GM23338 (cell line): ENCODE measurements at regions not wholly inside any gene's neighbourhood (a gene's known extent, or its start where the extent isn't known, plus 50 kb on each side); places are given as distances from the start of the nearest gene placed in this dataset.

Experiments
- ATAC-seq: fragments of 200-7000 bp; cut with Tn5 transposase; 3 replicates; pipeline ENCODE4 v1.9.1; 2020
- DNase-seq: peaks from one replicate; pipeline ENCODE4 v3.0.0-alpha.2; 2015; ENCODE audit warnings: low spot score
- H2AFZ ChIP-seq: fragments of 200-600 bp; sonication (generic); 2 replicates; pipeline ENCODE4 v1.8.0; 2016; ENCODE audit warnings: antibody characterized with exemption, mild to moderate bottlenecking, moderate library complexity
- H3F3A ChIP-seq: fragments of 200-600 bp; sonication (generic); replicated peaks from 2 replicates; pipeline ENCODE4 v1.8.0; 2017; ENCODE audit warnings: antibody characterized with exemption, mixed run types, low read depth
- H3K27ac ChIP-seq: fragments of 200-600 bp; sonication (generic); 2 replicates; pipeline ENCODE4 v1.6.1; 2016; ENCODE audit warnings: low read depth
- H3K27me3 ChIP-seq: fragments of 200-600 bp; sonication (generic); 2 replicates; pipeline ENCODE4 v1.8.0; 2016; ENCODE audit warnings: mild to moderate bottlenecking, mixed run types, moderate library complexity; ENCODE audit not compliant: insufficient read depth
- H3K36me3 ChIP-seq: fragments of 200-600 bp; sonication (generic); 2 replicates; pipeline ENCODE4 v1.8.0; 2016; ENCODE audit warnings: mild to moderate bottlenecking; ENCODE audit not compliant: insufficient read depth
- H3K4me1 ChIP-seq: fragments of 200-600 bp; sonication (generic); 2 replicates; pipeline ENCODE4 v1.8.0; 2016; ENCODE audit warnings: mild to moderate bottlenecking, moderate library complexity; ENCODE audit not compliant: insufficient read depth
- H3K4me2 ChIP-seq: fragments of 200-600 bp; sonication (generic); 2 replicates; pipeline ENCODE4 v1.7.1; 2017; ENCODE audit warnings: mixed run types
- H3K4me3 ChIP-seq: fragments of 200-600 bp; sonication (generic); 2 replicates; pipeline ENCODE4 v1.6.1; 2016; ENCODE audit warnings: mixed run types
- H3K79me2 ChIP-seq: fragments of 200-600 bp; sonication (generic); replicated peaks from 2 replicates; pipeline ENCODE4 v1.8.0; 2017; ENCODE audit warnings: mild to moderate bottlenecking; ENCODE audit not compliant: insufficient read depth
- H3K9me2 ChIP-seq: fragments of 200-600 bp; sonication (generic); 2 replicates; pipeline ENCODE4 v1.8.0; 2017; ENCODE audit not compliant: insufficient read depth
- H4K20me1 ChIP-seq: fragments of 200-600 bp; sonication (generic); replicated peaks from 2 replicates; pipeline ENCODE4 v1.8.0; 2017; ENCODE audit warnings: mild to moderate bottlenecking; ENCODE audit not compliant: insufficient read depth
- H3K27ac Mint-ChIP-seq: 2 replicates; pipeline ENCODE4 v1.8.0; 2020; ENCODE audit warnings: inconsistent platforms, mild to moderate bottlenecking, moderate library complexity, mixed read lengths
- H3K27me3 Mint-ChIP-seq: 3 replicates; pipeline ENCODE4 v1.8.0; 2022; ENCODE audit warnings: low read depth, mild to moderate bottlenecking, moderate library complexity, mixed read lengths, inconsistent platforms; ENCODE audit not compliant: insufficient read depth, poor library complexity
- H3K36me3 Mint-ChIP-seq: 3 replicates; pipeline ENCODE4 v1.8.0; 2021; ENCODE audit warnings: low read depth, mild to moderate bottlenecking, inconsistent platforms, moderate library complexity, mixed read lengths
- H3K4me1 Mint-ChIP-seq: 3 replicates; pipeline ENCODE4 v1.8.0; 2020; ENCODE audit warnings: mild to moderate bottlenecking, inconsistent platforms, mixed read lengths
- H3K4me3 Mint-ChIP-seq: 3 replicates; pipeline ENCODE4 v1.8.0; 2021; ENCODE audit warnings: moderate library complexity, mild to moderate bottlenecking, inconsistent platforms, mixed read lengths
- H3K9me3 Mint-ChIP-seq: 3 replicates; pipeline ENCODE4 v1.8.0; 2020; ENCODE audit warnings: moderate library complexity, mild to moderate bottlenecking, inconsistent platforms, mixed read lengths
- CTCF ChIP-seq, 2 experiments: fragments of 200-600 bp in 1 of 2; sonication (generic) in 1 of 2; conservative IDR thresholded peaks; 2 replicates each; pipeline versions ENCODE4 v1.5.1 to v1.6.1; 2016 to 2017; ENCODE audit warnings: antibody characterized with exemption in 2 of 2, low read depth in 2 of 2, mild to moderate bottlenecking in 2 of 2, moderate library complexity in 1 of 2
- POLR2AphosphoS5 ChIP-seq: IDR thresholded peaks from 2 replicates; pipeline ENCODE4 v1.6.1; 2016; ENCODE audit warnings: antibody characterized with exemption, low read depth
- STAT1 ChIP-seq: IDR thresholded peaks from one replicate; pipeline ENCODE4 v1.6.1; 2016; ENCODE audit warnings: antibody characterized with exemption; ENCODE audit not compliant: unreplicated experiment
- ZNF114 ChIP-seq: fragments of 250-450 bp; sonication (Bioruptor Pico); IDR thresholded peaks from 2 replicates; pipeline ENCODE4 v1.5.0; 2020; ENCODE audit warnings: mild to moderate bottlenecking, moderate library complexity
- ZNF331 ChIP-seq: fragments of 250-450 bp; sonication (Bioruptor Pico); IDR thresholded peaks from 2 replicates; pipeline ENCODE4 v1.5.0; 2020; ENCODE audit warnings: low read depth, mild to moderate bottlenecking, moderate library complexity
- TF ChIP-seq, protein P1 (sequence below): IDR thresholded peaks from 2 replicates; pipeline ENCODE4 v1.6.1; 2016; ENCODE audit warnings: antibody characterized with exemption
- TF ChIP-seq, protein P2 (sequence below): IDR thresholded peaks from one replicate; pipeline ENCODE4 v1.6.1; 2018; ENCODE audit warnings: antibody characterized with exemption; ENCODE audit not compliant: unreplicated experiment

DNA sequence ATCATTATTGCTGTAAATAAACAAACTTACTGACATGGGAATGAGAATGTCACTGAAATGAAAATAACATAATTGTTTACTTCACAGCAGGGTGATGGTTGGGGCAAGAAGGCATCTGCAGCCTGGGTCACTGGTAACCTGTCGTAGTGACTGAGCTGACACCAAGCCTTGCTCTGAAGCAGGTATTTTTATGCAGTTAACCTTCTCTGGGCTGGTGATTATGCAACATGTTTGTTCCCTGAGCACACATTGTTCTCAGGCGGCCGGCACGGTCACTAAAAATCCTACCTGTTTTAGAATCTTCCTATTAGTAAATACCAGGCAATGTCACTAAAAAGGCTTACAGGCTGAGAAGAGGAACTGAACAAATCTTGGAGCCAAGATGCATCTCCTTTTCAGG is 157.7 kb upstream of the NR3C1 start:
- H3K79me2 ChIP-seq: no peaks in the 10 kb centered on the region
- H3K27me3 Mint-ChIP-seq: peaks cover 4% of the 10 kb centered on the region
- peak overlapping the region; percentile 39; the same call in 1 of the 2 replicates for H2AFZ ChIP-seq
- no peaks in the 10 kb centered on the region for H3K36me3 ChIP-seq
- no peak overlapping the region for H3K4me2 ChIP-seq
- no peak overlapping the region for H3K27ac Mint-ChIP-seq
- no peak overlapping the region for H3K27ac ChIP-seq
- DNase-seq (peak; percentile 11), ATAC-seq (peak; percentile 47)
- no peaks in the 10 kb centered on the region for H3K9me2 ChIP-seq
- H3K9me3 Mint-ChIP-seq: no peaks in the 10 kb centered on the region
- H3K4me1 ChIP-seq: no peaks in the 10 kb centered on the region
- H3K36me3 Mint-ChIP-seq: no peaks in the 10 kb centered on the region
- H3F3A ChIP-seq: no peaks in the 10 kb centered on the region
- no peaks in the 10 kb centered on the region for H4K20me1 ChIP-seq
- TF ChIP-seq, protein P1, sequence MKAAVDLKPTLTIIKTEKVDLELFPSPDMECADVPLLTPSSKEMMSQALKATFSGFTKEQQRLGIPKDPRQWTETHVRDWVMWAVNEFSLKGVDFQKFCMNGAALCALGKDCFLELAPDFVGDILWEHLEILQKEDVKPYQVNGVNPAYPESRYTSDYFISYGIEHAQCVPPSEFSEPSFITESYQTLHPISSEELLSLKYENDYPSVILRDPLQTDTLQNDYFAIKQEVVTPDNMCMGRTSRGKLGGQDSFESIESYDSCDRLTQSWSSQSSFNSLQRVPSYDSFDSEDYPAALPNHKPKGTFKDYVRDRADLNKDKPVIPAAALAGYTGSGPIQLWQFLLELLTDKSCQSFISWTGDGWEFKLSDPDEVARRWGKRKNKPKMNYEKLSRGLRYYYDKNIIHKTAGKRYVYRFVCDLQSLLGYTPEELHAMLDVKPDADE: no peak
- no peak for TF ChIP-seq ZNF331 (CRISPR knock-in tag)
- no peak for TF ChIP-seq POLR2AphosphoS5
- no peak for TF ChIP-seq CTCF (conservative IDR thresholded peaks at IDR 0.05; ENCODE audit: low read depth in 2 of 2)
- no peak for TF ChIP-seq ZNF114 (CRISPR knock-in tag)
- H3K4me3 ChIP-seq: no peak overlapping the region
- H3K27me3 ChIP-seq: no peaks in the 10 kb centered on the region
- H3K4me1 Mint-ChIP-seq: peaks cover 3% of the 10 kb centered on the region; the same call in 1 of the 3 replicates
- no peak overlapping the region for H3K4me3 Mint-ChIP-seq

- Mint-ChIP-seq H3K9me3 (no peaks in the 10 kb centered on the region), H3K36me3 (no peaks in the 10 kb centered on the region), H3K4me1 (peaks cover 3% of the 10 kb centered on the region; the same call in 1 of the 3 replicates), H3K27me3 (peaks cover 4% of the 10 kb centered on the region), H3K4me3 (no peak overlapping the region), H3K27ac (no peak overlapping the region)
- ATAC-seq (no peak), DNase-seq (no peak)
- Histone ChIP-seq H3K4me1 (no peaks in the 10 kb centered on the region), H3K4me3 (no peak overlapping the region), H3F3A (no peaks in the 10 kb centered on the region), H3K27ac (no peak overlapping the region), H2AFZ (no peak overlapping the region), H3K9me2 (no peaks in the 10 kb centered on the region), H3K4me2 (no peak overlapping the region), H3K27me3 (no peaks in the 10 kb centered on the region), H4K20me1 (no peaks in the 10 kb centered on the region), H3K36me3 (no peaks in the 10 kb centered on the region), H3K79me2 (no peaks in the 10 kb centered on the region)
- TF ChIP-seq ZNF331 (CRISPR knock-in tag) (no peak), STAT1 (no peak), CTCF (conservative IDR thresholded peaks at IDR 0.05; ENCODE audit: low read depth in 2 of 2) (no peak)
- TF ChIP-seq, protein P2, sequence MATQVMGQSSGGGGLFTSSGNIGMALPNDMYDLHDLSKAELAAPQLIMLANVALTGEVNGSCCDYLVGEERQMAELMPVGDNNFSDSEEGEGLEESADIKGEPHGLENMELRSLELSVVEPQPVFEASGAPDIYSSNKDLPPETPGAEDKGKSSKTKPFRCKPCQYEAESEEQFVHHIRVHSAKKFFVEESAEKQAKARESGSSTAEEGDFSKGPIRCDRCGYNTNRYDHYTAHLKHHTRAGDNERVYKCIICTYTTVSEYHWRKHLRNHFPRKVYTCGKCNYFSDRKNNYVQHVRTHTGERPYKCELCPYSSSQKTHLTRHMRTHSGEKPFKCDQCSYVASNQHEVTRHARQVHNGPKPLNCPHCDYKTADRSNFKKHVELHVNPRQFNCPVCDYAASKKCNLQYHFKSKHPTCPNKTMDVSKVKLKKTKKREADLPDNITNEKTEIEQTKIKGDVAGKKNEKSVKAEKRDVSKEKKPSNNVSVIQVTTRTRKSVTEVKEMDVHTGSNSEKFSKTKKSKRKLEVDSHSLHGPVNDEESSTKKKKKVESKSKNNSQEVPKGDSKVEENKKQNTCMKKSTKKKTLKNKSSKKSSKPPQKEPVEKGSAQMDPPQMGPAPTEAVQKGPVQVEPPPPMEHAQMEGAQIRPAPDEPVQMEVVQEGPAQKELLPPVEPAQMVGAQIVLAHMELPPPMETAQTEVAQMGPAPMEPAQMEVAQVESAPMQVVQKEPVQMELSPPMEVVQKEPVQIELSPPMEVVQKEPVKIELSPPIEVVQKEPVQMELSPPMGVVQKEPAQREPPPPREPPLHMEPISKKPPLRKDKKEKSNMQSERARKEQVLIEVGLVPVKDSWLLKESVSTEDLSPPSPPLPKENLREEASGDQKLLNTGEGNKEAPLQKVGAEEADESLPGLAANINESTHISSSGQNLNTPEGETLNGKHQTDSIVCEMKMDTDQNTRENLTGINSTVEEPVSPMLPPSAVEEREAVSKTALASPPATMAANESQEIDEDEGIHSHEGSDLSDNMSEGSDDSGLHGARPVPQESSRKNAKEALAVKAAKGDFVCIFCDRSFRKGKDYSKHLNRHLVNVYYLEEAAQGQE: no peak
Measured at GRCh38 chr5:143560378-143560777, 156.9 kb upstream of the NR3C1 start.
